Endodermal cell (in vitro differentiated cells): ENCODE measurements at regions not wholly inside any gene's neighbourhood (a gene's known extent, or its start where the extent isn't known, plus 50 kb on each side); places are given as distances from the start of the nearest gene placed in this dataset.

ENCODE experiments used
- DNase-seq: peaks from one replicate; pipeline ENCODE4 v3.0.0-alpha.2; 2017
- H3K27ac ChIP-seq: 2 replicates; pipeline ENCODE4 v1.5.1; 2013; ENCODE audit warnings: mild to moderate bottlenecking, low read depth, low read length, moderate library complexity
- H3K27me3 ChIP-seq: 2 replicates; pipeline ENCODE4 v1.6.1; 2013; ENCODE audit warnings: mild to moderate bottlenecking, low read length, moderate library complexity; ENCODE audit not compliant: insufficient read depth, control insufficient read depth, poor library complexity, severe bottlenecking
- H3K36me3 ChIP-seq: 2 replicates; pipeline ENCODE4 v1.7.0; 2013; ENCODE audit warnings: mild to moderate bottlenecking, low read length, moderate library complexity; ENCODE audit not compliant: control insufficient read depth, insufficient read depth
- H3K4me1 ChIP-seq: one replicate; pipeline ENCODE4 v1.7.0; 2013; ENCODE audit warnings: low read length; ENCODE audit not compliant: control insufficient read depth, insufficient read depth
- H3K4me3 ChIP-seq: 2 replicates; pipeline ENCODE4 v1.5.1; 2013; ENCODE audit warnings: mild to moderate bottlenecking, low read length, moderate library complexity
- H3K9ac ChIP-seq: 2 replicates; pipeline ENCODE4 v1.6.1; 2013; ENCODE audit warnings: mild to moderate bottlenecking, low read length, moderate library complexity; ENCODE audit not compliant: poor library complexity, severe bottlenecking; ENCODE audit errors: extremely low read depth
- H3K9me3 ChIP-seq: 2 replicates; pipeline ENCODE4 v1.6.1; 2013; ENCODE audit warnings: mild to moderate bottlenecking, low read length, moderate library complexity; ENCODE audit not compliant: control insufficient read depth
- H3K27ac Mint-ChIP-seq: 2 replicates; pipeline ENCODE4 v1.8.0; 2020; ENCODE audit warnings: mixed read lengths
- H3K27me3 Mint-ChIP-seq: 2 replicates; pipeline ENCODE4 v1.8.0; 2021; ENCODE audit warnings: mild to moderate bottlenecking, mixed read lengths; ENCODE audit not compliant: insufficient read depth
- H3K36me3 Mint-ChIP-seq: 2 replicates; pipeline ENCODE4 v1.8.0; 2020; ENCODE audit warnings: low read depth, mixed read lengths
- H3K4me1 Mint-ChIP-seq: 2 replicates; pipeline ENCODE4 v1.8.0; 2020; ENCODE audit warnings: mixed read lengths
- H3K4me3 Mint-ChIP-seq: 2 replicates; pipeline ENCODE4 v1.8.0; 2020; ENCODE audit warnings: mild to moderate bottlenecking, moderate library complexity, mixed read lengths
- H3K9me3 Mint-ChIP-seq: 2 replicates; pipeline ENCODE4 v1.8.0; 2020; ENCODE audit warnings: mild to moderate bottlenecking, mixed read lengths
- CTCF ChIP-seq: fragments of 200-600 bp; sonication (generic); conservative IDR thresholded peaks from 2 replicates; pipeline ENCODE4 v1.5.0; 2021; ENCODE audit warnings: antibody characterized with exemption, mild to moderate bottlenecking
- WGBS, 2 experiments: methylation state at CpG; one replicate each; pipeline versions ENCODE4 v1.1.5 to v1.1.7; 2013; ENCODE audit warnings: missing lambda C conversion rate in 2 of 2, mixed read lengths in 1 of 2; ENCODE audit not compliant: insufficient coverage in 1 of 2, insufficient read length in 1 of 2; 5-methylcytosine and 5-hydroxymethylcytosine counted together

GRCh38 chr13:72539925-72540324, 187.5 kb downstream of the MZT1 start:
- H3K27ac Mint-ChIP-seq = no peak overlapping the region
- H3K4me1 Mint-ChIP-seq = peaks cover 12% of the 10 kb centered on the region
- Histone ChIP-seq H3K27me3 (no peaks in the 10 kb centered on the region), H3K9ac (no peak overlapping the region), H3K9me3 (no peaks in the 10 kb centered on the region), H3K36me3 (no peaks in the 10 kb centered on the region), H3K4me3 (no peak overlapping the region), H3K4me1 (no peaks in the 10 kb centered on the region), H3K27ac (no peak overlapping the region)
- no peak for DNase-seq
- TF ChIP-seq CTCF = no peak
- H3K36me3 Mint-ChIP-seq = no peaks in the 10 kb centered on the region
- 100% methylated on average over 1 of the region's 1 CpG; no CpG with 5 or more reads in 1 of the 2 experiments for WGBS, 2 experiments
- peaks cover 4% of the 10 kb centered on the region for H3K27me3 Mint-ChIP-seq
- no peak overlapping the region for H3K4me3 Mint-ChIP-seq
- H3K9me3 Mint-ChIP-seq = no peaks in the 10 kb centered on the region

GRCh38 chr13:72537782-72538181, 189.6 kb downstream of the MZT1 start:
- no peaks in the 10 kb centered on the region for H3K27me3 ChIP-seq
- H3K27me3 Mint-ChIP-seq = peaks cover 4% of the 10 kb centered on the region
- TF ChIP-seq CTCF = no peak
- H3K9me3 ChIP-seq = no peaks in the 10 kb centered on the region
- WGBS, 2 experiments = 91 to 100% methylated on average over 1 to 2 of the region's 2 CpGs
- H3K36me3 Mint-ChIP-seq = no peaks in the 10 kb centered on the region
- peaks cover 12% of the 10 kb centered on the region for H3K4me1 Mint-ChIP-seq
- H3K4me1 ChIP-seq = no peaks in the 10 kb centered on the region
- no peaks in the 10 kb centered on the region for H3K36me3 ChIP-seq
- no peaks in the 10 kb centered on the region for H3K9me3 Mint-ChIP-seq
- no peak overlapping the region for H3K4me3 Mint-ChIP-seq
- no peak overlapping the region for H3K27ac ChIP-seq
- H3K27ac Mint-ChIP-seq = no peak overlapping the region
- no peak overlapping the region for H3K9ac ChIP-seq
- no peak for DNase-seq
- no peak overlapping the region for H3K4me3 ChIP-seq

GRCh38 chr13:72537395-72537780, 190.0 kb downstream of the MZT1 start:
- no peak overlapping the region for H3K9ac ChIP-seq
- H3K27me3 ChIP-seq = no peaks in the 10 kb centered on the region
- Mint-ChIP-seq H3K9me3 (no peaks in the 10 kb centered on the region), H3K4me3 (no peak overlapping the region), H3K36me3 (no peaks in the 10 kb centered on the region), H3K27me3 (peaks cover 4% of the 10 kb centered on the region), H3K4me1 (peaks cover 9% of the 10 kb centered on the region), H3K27ac (no peak overlapping the region)
- no peaks in the 10 kb centered on the region for H3K9me3 ChIP-seq
- no peak for DNase-seq
- 95% methylated on average over 2 of the region's 2 CpGs; no CpG with 5 or more reads in 1 of the 2 experiments for WGBS, 2 experiments
- no peaks in the 10 kb centered on the region for H3K36me3 ChIP-seq
- H3K4me3 ChIP-seq = no peak overlapping the region
- H3K4me1 ChIP-seq = no peaks in the 10 kb centered on the region
- H3K27ac ChIP-seq = no peak overlapping the region
- no peak for TF ChIP-seq CTCF
